ENCODE measurements at regions not wholly inside any gene's neighbourhood (a gene's known extent, or its start where the extent isn't known, plus 50 kb on each side); places are given as distances from the start of the nearest gene placed in this dataset.

DNA sequence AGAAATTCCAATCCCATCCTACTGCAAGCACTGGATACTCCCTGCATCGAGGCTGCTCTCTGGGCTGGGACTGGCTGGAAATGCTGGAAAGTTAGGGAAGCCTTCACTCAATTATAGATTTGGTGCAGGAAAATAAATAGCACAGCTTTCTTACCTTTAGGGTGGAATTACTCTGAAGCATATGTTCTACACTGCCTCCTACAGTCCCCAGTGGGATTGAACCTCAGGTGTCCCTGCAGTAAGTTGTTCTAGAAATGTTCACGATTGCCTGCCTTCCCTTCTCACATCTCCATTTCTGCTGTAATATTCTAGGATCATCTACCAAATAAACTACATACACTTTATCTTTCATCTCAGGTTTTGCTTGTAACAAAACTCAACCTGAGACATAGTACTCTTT lies 536.7 kb upstream of the LMCD1 start:
- no peak overlapping the region for H3K27ac ChIP-seq (ENCODE audit: low read depth, low read length)
- no peak overlapping the region for H3K4me3 ChIP-seq (ENCODE audit: low read depth in 1 of 5, low read length in 5 of 5)
- H3K4me1 ChIP-seq (ENCODE audit: control insufficient read depth in 5 of 5, insufficient read depth in 5 of 5, low read length in 5 of 5), result no peaks in the 10 kb centered on the region
- no peaks in the 10 kb centered on the region for H3K36me3 ChIP-seq (ENCODE audit: control insufficient read depth in 5 of 5, insufficient read depth in 5 of 5, low read length in 5 of 5)
- no peaks in the 10 kb centered on the region for H3K9me3 ChIP-seq (ENCODE audit: control insufficient read depth in 5 of 5, low read length in 5 of 5)
- no peak overlapping the region for H3K9ac ChIP-seq (ENCODE audit: low read length in 5 of 5)
- no peaks in the 10 kb centered on the region for H3K27me3 ChIP-seq (ENCODE audit: control insufficient read depth in 5 of 5, insufficient read depth in 4 of 5, low read length in 5 of 5)

GRCh38 chr3:7973006-7973405 lies 528.6 kb upstream of the LMCD1 start:
- Histone ChIP-seq H3K9ac (ENCODE audit: low read length in 5 of 5) (no peak overlapping the region), H3K4me1 (ENCODE audit: control insufficient read depth in 5 of 5, insufficient read depth in 5 of 5, low read length in 5 of 5) (peaks cover 0 to 5% (median 2%) of the 10 kb centered on the region in 5 donors), H3K4me3 (ENCODE audit: low read depth in 1 of 5, low read length in 5 of 5) (no peak overlapping the region), H3K36me3 (ENCODE audit: control insufficient read depth in 5 of 5, insufficient read depth in 5 of 5, low read length in 5 of 5) (no peaks in the 10 kb centered on the region), H3K9me3 (ENCODE audit: control insufficient read depth in 5 of 5, low read length in 5 of 5) (no peaks in the 10 kb centered on the region), H3K27ac (ENCODE audit: low read depth, low read length) (no peak overlapping the region), H3K27me3 (ENCODE audit: control insufficient read depth in 5 of 5, insufficient read depth in 4 of 5, low read length in 5 of 5) (no peaks in the 10 kb centered on the region)

DNA sequence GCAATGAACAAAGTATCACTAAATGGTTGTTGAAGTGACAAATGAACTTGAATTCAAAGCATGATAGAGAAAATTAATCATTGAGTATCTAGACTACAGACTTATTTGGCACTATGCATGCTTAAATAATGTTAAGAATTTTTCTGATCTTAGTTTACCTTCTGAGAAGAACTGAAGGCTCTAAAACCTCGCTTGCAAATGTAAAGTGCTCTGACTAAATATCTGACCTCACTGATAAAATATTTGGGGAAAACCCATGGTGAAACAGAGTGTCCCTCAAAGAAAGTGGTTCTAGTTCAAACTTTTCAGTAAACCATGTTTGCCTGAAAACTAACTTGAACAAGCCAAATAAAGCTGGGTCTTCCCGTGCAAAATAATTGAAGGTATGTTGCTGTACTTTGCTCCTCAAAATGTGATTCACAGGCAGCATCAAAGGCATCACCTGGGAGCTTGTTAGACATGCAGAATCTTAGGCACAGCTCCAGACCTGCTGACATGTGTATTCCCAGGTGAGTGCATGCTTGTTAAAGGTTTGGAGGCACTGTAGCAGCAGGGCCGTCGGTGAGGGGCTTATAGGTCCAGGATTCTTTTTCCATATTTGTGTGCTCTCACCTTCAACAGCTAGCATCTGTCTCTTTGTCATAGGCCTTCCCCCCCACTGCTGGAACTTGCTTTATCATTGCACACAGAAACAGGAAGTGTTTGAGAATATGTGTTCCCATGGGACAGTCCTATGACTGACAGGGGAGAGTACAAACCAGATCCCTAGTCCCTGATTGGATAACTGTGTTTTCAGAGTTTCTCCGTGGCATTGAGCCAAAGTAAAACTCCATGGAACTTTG lies 524.2 kb upstream of the LMCD1 start:
- Histone ChIP-seq H3K9ac (ENCODE audit: low read length in 5 of 5) (no peak overlapping the region), H3K4me3 (ENCODE audit: low read depth in 1 of 5, low read length in 5 of 5) (no peak overlapping the region), H3K27me3 (ENCODE audit: control insufficient read depth in 5 of 5, insufficient read depth in 4 of 5, low read length in 5 of 5) (no peaks in the 10 kb centered on the region), H3K4me1 (ENCODE audit: control insufficient read depth in 5 of 5, insufficient read depth in 5 of 5, low read length in 5 of 5) (peaks cover 0 to 7% (median 3%) of the 10 kb centered on the region in 5 donors), H3K9me3 (ENCODE audit: control insufficient read depth in 5 of 5, low read length in 5 of 5) (no peaks in the 10 kb centered on the region), H3K27ac (ENCODE audit: low read depth, low read length) (no peak overlapping the region), H3K36me3 (ENCODE audit: control insufficient read depth in 5 of 5, insufficient read depth in 5 of 5, low read length in 5 of 5) (no peaks in the 10 kb centered on the region)

- no peaks in the 10 kb centered on the region for H3K36me3 ChIP-seq (ENCODE audit: control insufficient read depth in 5 of 5, insufficient read depth in 5 of 5, low read length in 5 of 5)
- no peak overlapping the region for H3K27ac ChIP-seq (ENCODE audit: low read depth, low read length)
- no peak overlapping the region for H3K9ac ChIP-seq (ENCODE audit: low read length in 5 of 5)
- H3K9me3 ChIP-seq (ENCODE audit: control insufficient read depth in 5 of 5, low read length in 5 of 5), result no peaks in the 10 kb centered on the region
- peaks cover 0 to 7% (median 3%) of the 10 kb centered on the region in 5 donors for H3K4me1 ChIP-seq (ENCODE audit: control insufficient read depth in 5 of 5, insufficient read depth in 5 of 5, low read length in 5 of 5)
- H3K4me3 ChIP-seq (ENCODE audit: low read depth in 1 of 5, low read length in 5 of 5), result no peak overlapping the region
- H3K27me3 ChIP-seq (ENCODE audit: control insufficient read depth in 5 of 5, insufficient read depth in 4 of 5, low read length in 5 of 5), result no peaks in the 10 kb centered on the region
Measured at GRCh38 chr3:7978087-7978422, 523.6 kb upstream of the LMCD1 start.

DNA sequence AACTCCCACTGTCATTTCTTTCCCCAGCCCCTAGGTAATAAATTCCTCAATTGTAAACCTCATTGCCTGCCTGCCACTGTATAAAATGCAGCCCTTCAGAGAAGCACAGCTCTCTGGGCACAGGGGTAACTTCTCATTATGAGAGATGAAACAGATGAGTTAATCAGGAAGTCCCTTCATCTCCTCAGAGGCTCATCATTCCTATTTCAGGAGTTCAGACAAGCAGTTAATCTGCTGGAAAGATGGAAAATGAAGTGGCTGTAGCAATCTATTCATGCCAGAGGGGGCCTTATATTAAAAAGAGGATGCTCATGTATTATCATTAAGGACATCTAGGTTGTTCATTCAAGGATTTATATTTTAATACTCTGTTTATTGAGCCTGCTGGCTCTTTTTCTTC lies 519.5 kb upstream of the LMCD1 start:
- Histone ChIP-seq H3K4me1 (ENCODE audit: control insufficient read depth in 5 of 5, insufficient read depth in 5 of 5, low read length in 5 of 5) (peaks cover 0 to 7% (median 3%) of the 10 kb centered on the region in 5 donors), H3K27me3 (ENCODE audit: control insufficient read depth in 5 of 5, insufficient read depth in 4 of 5, low read length in 5 of 5) (no peaks in the 10 kb centered on the region), H3K36me3 (ENCODE audit: control insufficient read depth in 5 of 5, insufficient read depth in 5 of 5, low read length in 5 of 5) (no peaks in the 10 kb centered on the region), H3K27ac (ENCODE audit: low read depth, low read length) (no peak overlapping the region), H3K9me3 (ENCODE audit: control insufficient read depth in 5 of 5, low read length in 5 of 5) (no peaks in the 10 kb centered on the region), H3K4me3 (ENCODE audit: low read depth in 1 of 5, low read length in 5 of 5) (no peak overlapping the region), H3K9ac (ENCODE audit: low read length in 5 of 5) (no peak overlapping the region)

- no peak overlapping the region for H3K4me3 ChIP-seq (ENCODE audit: low read depth in 1 of 5, low read length in 5 of 5)
- H3K9ac ChIP-seq (ENCODE audit: low read length in 5 of 5), result no peak overlapping the region
- no peaks in the 10 kb centered on the region for H3K36me3 ChIP-seq (ENCODE audit: control insufficient read depth in 5 of 5, insufficient read depth in 5 of 5, low read length in 5 of 5)
- H3K9me3 ChIP-seq (ENCODE audit: control insufficient read depth in 5 of 5, low read length in 5 of 5), result no peaks in the 10 kb centered on the region
- H3K27me3 ChIP-seq (ENCODE audit: control insufficient read depth in 5 of 5, insufficient read depth in 4 of 5, low read length in 5 of 5), result no peaks in the 10 kb centered on the region
- no peak overlapping the region for H3K27ac ChIP-seq (ENCODE audit: low read depth, low read length)
- no peaks in the 10 kb centered on the region for H3K4me1 ChIP-seq (ENCODE audit: control insufficient read depth in 5 of 5, insufficient read depth in 5 of 5, low read length in 5 of 5)
Measured at GRCh38 chr3:7999384-7999783, 502.2 kb upstream of the LMCD1 start.

DNA sequence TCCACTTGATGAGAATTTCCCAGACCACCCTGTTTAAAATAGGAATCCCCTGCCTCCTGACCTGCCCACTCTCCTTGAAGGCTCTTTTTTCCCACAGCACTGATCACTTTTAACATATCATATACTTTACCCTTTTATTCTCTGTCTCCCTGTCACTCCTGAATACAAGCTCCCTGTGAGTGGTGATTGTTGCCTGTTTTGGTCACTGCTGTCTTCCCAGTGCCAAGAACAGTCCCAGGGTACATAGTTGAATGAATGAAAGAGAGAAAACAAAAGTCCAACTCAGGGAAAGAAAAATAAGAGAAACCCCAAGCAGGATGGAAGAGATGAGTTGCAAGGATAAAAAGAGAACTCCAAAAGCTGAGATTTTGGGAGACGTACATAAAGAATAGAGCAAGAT lies 500.3 kb upstream of the LMCD1 start:
- no peaks in the 10 kb centered on the region for H3K9me3 ChIP-seq (ENCODE audit: control insufficient read depth in 5 of 5, low read length in 5 of 5)
- H3K9ac ChIP-seq (ENCODE audit: low read length in 5 of 5), result no peak overlapping the region
- no peak overlapping the region for H3K4me3 ChIP-seq (ENCODE audit: low read depth in 1 of 5, low read length in 5 of 5)
- H3K27ac ChIP-seq (ENCODE audit: low read depth, low read length), result no peak overlapping the region
- no peaks in the 10 kb centered on the region for H3K4me1 ChIP-seq (ENCODE audit: control insufficient read depth in 5 of 5, insufficient read depth in 5 of 5, low read length in 5 of 5)
- H3K36me3 ChIP-seq (ENCODE audit: control insufficient read depth in 5 of 5, insufficient read depth in 5 of 5, low read length in 5 of 5), result no peaks in the 10 kb centered on the region
- H3K27me3 ChIP-seq (ENCODE audit: control insufficient read depth in 5 of 5, insufficient read depth in 4 of 5, low read length in 5 of 5), result no peaks in the 10 kb centered on the region

DNA sequence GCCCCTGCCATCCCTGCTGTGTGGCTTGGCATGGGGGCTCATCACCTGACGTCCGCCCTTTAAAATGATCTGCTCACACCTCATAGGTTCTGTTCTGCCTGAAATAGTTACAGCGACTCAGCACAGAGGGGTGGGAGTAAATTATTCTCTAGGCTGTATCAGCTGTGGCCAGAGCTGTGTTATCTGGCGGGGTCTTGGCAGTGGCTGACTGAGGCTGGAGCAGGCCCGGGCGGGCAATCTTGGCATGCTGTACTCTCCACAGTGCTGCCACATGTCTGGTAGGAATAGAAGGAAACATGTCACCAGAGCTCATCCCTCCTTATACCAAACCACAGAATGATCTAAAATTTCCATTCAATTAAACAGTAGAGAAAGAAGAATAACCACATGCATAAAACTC lies 499.9 kb upstream of the LMCD1 start:
- Histone ChIP-seq H3K27ac (ENCODE audit: low read depth, low read length) (no peak overlapping the region), H3K4me3 (ENCODE audit: low read depth in 1 of 5, low read length in 5 of 5) (no peak overlapping the region), H3K9me3 (ENCODE audit: control insufficient read depth in 5 of 5, low read length in 5 of 5) (no peaks in the 10 kb centered on the region), H3K4me1 (ENCODE audit: control insufficient read depth in 5 of 5, insufficient read depth in 5 of 5, low read length in 5 of 5) (no peaks in the 10 kb centered on the region), H3K27me3 (ENCODE audit: control insufficient read depth in 5 of 5, insufficient read depth in 4 of 5, low read length in 5 of 5) (no peaks in the 10 kb centered on the region), H3K36me3 (ENCODE audit: control insufficient read depth in 5 of 5, insufficient read depth in 5 of 5, low read length in 5 of 5) (no peaks in the 10 kb centered on the region), H3K9ac (ENCODE audit: low read length in 5 of 5) (no peak overlapping the region)

GRCh38 chr3:8011902-8012301 lies 489.7 kb upstream of the LMCD1 start:
- Histone ChIP-seq H3K4me3 (ENCODE audit: low read depth in 1 of 5, low read length in 5 of 5) (no peak overlapping the region), H3K9me3 (ENCODE audit: control insufficient read depth in 5 of 5, low read length in 5 of 5) (peaks cover 0 to 8% (median 3%) of the 10 kb centered on the region in 5 donors), H3K9ac (ENCODE audit: low read length in 5 of 5) (no peak overlapping the region)

GRCh38 chr3:8020047-8020841 lies 481.4 kb upstream of the LMCD1 start:
- no peaks in the 10 kb centered on the region for H3K4me1 ChIP-seq (ENCODE audit: control insufficient read depth in 5 of 5, insufficient read depth in 5 of 5, low read length in 5 of 5)
- no peaks in the 10 kb centered on the region for H3K27me3 ChIP-seq (ENCODE audit: control insufficient read depth in 5 of 5, insufficient read depth in 4 of 5, low read length in 5 of 5)
- no peak overlapping the region for H3K9ac ChIP-seq (ENCODE audit: low read length in 5 of 5)
- H3K4me3 ChIP-seq (ENCODE audit: low read depth in 1 of 5, low read length in 5 of 5), result peak overlapping the region in 2 of 5 donors; percentile 18 to 32
- peaks cover 5 to 30% (median 24%) of the 10 kb centered on the region in 5 donors for H3K9me3 ChIP-seq (ENCODE audit: control insufficient read depth in 5 of 5, low read length in 5 of 5)
- no peak overlapping the region for H3K27ac ChIP-seq (ENCODE audit: low read depth, low read length)
- H3K36me3 ChIP-seq (ENCODE audit: control insufficient read depth in 5 of 5, insufficient read depth in 5 of 5, low read length in 5 of 5), result peaks cover 0 to 2% (median 0%) of the 10 kb centered on the region in 5 donors

More at GRCh38 chr3:8011902-8012301, 489.7 kb upstream of the LMCD1 start:
- no peaks in the 10 kb centered on the region for H3K27me3 ChIP-seq (ENCODE audit: control insufficient read depth in 5 of 5, insufficient read depth in 4 of 5, low read length in 5 of 5)
- peaks cover 0 to 2% (median 0%) of the 10 kb centered on the region in 5 donors for H3K36me3 ChIP-seq (ENCODE audit: control insufficient read depth in 5 of 5, insufficient read depth in 5 of 5, low read length in 5 of 5)
- H3K27ac ChIP-seq (ENCODE audit: low read depth, low read length), result no peak overlapping the region
- no peaks in the 10 kb centered on the region for H3K4me1 ChIP-seq (ENCODE audit: control insufficient read depth in 5 of 5, insufficient read depth in 5 of 5, low read length in 5 of 5)

All from subcutaneous abdominal adipose tissue (tissue), 5 donors.